Kidney capillary endothelial cell (primary cell): ENCODE measurements at regions not wholly inside any gene's neighbourhood (a gene's known extent, or its start where the extent isn't known, plus 50 kb on each side); places are given as distances from the start of the nearest gene placed in this dataset.

ENCODE experiments used
- DNase-seq: peaks from one replicate; pipeline ENCODE4 v3.0.0-alpha.2; 2018; ENCODE audit warnings: low spot score

DNA sequence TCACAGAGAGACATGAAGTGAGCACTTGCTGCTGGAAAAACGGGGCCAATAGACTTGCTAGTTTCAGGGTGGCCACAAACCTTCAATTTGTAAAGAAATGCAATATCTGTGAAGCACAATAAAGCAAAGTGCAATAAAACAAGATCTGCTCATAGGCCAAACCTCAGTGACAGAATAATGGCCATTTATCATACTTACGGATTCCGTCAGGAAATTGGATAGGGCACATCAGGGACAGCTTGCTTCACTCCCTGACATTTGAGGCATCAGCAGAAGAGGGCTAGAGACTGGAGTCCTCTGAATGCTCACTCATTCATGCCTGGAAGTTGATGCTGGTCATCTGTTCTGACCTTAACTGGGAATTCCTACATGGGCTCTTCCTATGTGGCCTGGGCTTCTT is 165.5 kb upstream of the OPRM1 start:
- no peak for DNase-seq

GRCh38 chr6:153872946-153873345 is 166.1 kb upstream of the OPRM1 start:
- no peak for DNase-seq

- no peak for DNase-seq
Measured at GRCh38 chr6:153862927-153863326, 176.1 kb upstream of the OPRM1 start.

DNA sequence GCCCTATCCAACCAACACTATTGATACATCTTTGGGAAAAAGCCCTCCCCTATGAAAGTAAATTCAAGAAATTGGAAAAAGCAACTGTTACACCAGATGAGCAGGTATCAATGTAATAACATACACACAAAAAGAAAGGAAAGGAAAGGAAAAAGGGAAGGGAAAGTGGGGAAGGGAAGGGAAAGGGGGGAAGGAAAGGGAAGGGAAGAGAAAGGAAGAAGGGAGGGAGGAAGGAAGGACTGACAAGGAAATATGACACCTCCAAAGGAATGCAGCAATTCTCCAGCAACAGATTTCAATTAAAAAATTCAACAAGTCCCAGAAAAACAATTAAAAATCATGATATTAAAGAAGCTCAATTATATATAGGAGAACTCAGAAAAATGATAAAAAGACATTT is 176.9 kb upstream of the OPRM1 start:
- DNase-seq, result no peak

- DNase-seq, result no peak
Measured at GRCh38 chr6:153858529-153858928, 180.5 kb upstream of the OPRM1 start.

DNA sequence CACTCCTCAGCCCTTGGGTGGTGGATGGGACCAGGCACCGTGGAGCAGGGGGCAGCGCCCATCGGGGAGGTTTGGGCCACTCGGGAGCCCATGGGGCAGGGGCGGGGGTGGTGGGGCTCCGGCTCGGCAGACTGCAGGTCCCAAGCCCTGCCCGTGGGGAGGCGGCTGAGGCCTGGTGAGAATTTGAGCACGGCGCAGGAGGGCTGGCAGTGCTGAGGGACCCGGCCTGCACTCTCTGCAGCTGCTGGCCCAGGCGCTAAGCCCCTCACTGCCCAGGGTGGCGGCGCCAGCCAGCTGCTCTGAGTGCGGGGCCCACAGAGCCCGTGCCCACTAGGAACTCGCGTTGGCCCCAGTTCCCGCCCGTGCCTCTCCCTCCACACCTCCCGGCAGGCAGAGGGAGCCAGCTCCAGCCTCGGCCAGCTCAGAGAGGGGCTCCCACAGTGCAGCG is 182.1 kb upstream of the OPRM1 start:
- no peak for DNase-seq

DNA sequence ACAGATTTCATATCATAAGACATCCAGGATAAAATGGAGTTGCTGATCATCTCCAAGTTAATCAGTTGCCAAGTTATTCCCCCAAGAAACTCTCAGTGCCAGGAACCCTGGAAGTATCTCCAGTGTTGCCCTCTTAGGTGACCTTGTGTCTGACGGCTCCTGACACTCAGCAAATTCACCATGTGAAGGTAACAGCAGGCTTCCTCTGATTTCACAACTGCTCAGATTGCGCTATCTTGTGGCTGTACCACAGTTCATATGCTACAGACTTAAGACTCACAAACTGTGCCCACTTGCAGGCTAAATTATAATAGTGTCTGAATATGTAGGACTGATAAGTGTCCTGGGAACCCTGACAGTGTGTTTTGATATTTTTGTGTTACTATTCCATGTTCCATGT is 186.6 kb upstream of the OPRM1 start:
- no peak for DNase-seq

DNA sequence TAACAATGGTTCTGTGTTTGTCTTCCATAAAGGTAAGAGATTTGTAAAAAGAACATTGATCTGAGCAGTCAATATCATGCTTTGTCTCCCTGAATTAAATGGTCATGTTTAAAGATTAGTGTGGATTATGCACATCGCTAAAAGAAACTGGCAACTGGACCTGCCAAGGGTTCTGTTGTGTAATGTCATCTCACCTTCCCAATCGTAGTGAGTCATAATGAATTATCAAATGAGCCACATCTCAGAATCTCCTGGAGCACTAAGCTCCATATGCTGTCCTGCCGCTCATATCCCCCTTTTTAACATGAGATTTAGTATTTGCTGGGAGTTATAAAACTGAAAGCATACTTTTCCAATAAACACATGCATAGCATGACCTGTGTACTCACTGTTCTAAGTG is 187.0 kb upstream of the OPRM1 start:
- no peak for DNase-seq

GRCh38 chr6:153849072-153849779 is 189.8 kb upstream of the OPRM1 start:
- no peak for DNase-seq

GRCh38 chr6:153843420-153843819 is 195.6 kb upstream of the OPRM1 start:
- DNase-seq, result no peak

DNA sequence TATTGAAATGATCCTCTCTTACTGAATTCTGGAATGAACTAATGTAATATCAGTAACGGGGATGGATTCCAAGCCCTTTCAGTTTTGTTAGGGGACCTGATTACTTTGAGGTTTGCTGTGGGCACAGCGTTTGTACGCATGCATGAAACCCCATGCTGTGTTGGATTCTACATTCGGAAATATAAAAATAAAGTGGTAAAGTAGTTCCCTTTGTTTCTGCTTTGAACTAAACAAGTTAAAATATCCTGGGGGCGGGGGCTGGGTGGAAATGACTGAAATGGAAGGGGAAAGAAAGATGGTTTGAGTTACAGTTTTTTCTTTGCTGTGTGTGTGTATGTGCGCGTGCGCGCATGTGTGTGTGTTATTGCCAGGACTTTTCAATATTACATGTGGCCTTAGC is 196.5 kb upstream of the OPRM1 start:
- no peak for DNase-seq

DNA sequence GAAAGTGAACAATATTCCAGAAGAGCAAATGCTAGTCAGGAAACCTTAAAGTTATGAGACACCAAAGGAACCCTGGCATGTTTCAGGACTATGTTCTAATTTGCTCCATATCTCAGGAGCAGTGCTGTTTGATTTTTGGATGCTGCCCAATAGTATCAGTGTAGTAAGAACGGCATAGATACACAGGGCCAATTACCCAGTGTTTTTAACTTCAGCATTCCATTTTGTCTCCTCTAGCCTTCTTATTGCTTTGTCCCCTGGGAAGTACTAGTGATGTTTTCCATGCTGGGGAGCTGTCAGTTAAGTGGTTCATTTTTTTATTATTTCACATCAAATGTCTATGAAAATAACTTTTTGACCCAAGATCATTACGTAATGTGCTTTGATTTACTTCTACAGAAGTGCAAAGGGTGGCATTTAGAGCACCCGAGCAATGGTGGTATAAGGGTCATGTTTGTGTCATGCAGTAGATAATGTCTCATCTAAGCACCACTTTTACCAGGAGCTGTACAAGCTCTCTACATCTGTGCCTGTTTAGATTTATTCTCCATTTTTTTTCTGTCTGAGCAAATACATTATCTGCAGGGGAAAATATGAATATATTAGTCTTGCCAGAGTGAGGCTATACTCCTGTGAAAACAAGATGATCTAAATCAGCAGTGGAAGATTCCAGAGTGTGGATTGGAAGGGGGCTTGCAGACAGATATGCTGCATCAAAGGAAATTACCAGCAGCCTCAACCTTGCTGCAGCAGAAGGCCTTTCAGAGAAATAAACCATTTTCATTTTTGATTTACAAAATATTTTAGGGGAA is 198.8 kb upstream of the OPRM1 start:
- no peak for DNase-seq

GRCh38 chr6:153832543-153832942 is 206.5 kb upstream of the OPRM1 start:
- DNase-seq, result no peak

DNA sequence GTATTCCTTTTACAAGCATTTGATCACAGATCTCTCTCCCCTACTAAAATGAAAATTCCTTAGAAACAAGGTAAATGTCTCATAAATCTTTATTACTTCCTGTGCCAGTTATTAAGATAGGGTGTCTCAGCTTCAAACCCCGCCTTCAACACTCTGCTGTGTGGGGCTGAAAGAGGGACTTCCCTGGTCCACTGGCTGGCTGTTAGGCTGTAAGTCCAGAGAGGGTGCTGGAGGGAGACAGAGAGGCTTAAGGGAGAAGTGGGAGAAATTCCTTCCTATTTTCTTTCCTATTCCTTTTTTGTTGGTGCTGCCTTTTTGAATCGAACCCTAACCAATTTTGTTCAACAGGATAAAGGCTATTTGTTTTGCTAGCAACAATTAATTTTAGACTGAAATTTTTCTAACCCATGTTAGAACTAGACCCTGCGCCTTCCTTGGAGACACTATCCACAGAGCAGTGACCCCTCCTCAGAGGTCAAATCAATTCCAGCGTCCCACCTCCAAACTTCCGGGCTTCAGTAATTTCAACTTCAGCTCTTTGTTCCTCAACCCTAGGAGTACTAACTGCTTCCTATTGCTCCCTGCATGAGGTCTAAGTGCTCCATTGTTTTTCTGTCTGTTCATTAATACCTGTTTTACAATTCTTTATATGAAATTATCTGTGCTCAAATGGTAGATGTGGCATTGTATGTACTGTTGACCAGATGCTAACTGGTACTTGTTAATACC is 207.5 kb upstream of the OPRM1 start:
- DNase-seq, result no peak

DNA sequence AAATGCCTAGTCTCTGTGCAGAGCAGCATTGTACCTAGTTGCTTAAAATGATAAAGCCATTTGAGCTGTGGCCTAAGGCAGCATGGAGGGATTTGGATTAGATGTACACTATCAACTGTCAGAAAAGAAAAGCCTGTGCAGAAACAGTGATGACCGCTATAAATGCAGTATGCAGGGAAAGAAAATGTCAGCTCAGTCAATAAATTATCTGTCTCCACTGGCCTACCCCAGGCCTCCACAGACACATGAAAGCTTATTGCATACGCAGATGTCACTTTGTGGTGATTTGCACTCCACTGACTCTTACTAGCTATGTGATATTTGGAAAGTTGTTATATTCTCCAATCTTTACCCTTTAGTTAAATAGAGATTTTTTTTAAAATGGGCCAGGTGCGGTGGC is 221.9 kb upstream of the OPRM1 start:
- no peak for DNase-seq

- DNase-seq, result no peak
Measured at GRCh38 chr6:153816366-153816765, 222.7 kb upstream of the OPRM1 start.

- no peak for DNase-seq
Measured at GRCh38 chr6:153814136-153814535, 224.9 kb upstream of the OPRM1 start.

GRCh38 chr6:153804755-153805330 is 234.2 kb upstream of the OPRM1 start:
- no peak for DNase-seq

DNA sequence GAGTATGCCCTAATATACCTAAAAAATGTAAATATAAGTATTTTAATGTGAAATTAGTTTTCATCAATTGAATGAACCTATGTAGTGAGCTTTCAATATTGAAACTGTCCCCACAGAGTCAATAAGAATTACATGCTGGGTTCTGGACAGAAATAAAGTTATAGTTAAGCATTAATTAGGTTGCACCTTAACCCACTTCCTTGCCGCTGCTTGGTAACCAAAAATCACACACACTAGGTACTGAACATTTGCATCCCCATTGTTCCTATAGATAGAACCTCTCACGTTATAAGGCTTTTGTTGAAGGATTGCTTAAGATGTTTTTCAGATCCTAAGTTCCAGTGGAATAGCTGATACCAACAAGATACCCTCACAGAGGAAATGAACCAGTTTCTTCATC is 237.1 kb upstream of the OPRM1 start:
- DNase-seq, result no peak

- no peak for DNase-seq
Measured at GRCh38 chr6:153800580-153801188, 238.4 kb upstream of the OPRM1 start.

- peak; percentile 3 for DNase-seq
Measured at GRCh38 chr6:153790876-153791473, 248.1 kb upstream of the OPRM1 start.

- DNase-seq, result peak; percentile 67
Measured at GRCh38 chr6:153790048-153790447, 249.0 kb upstream of the OPRM1 start.
